Hepatocyte (in vitro differentiated cells): ENCODE measurements at regions not wholly inside any gene's neighbourhood (a gene's known extent, or its start where the extent isn't known, plus 50 kb on each side); places are given as distances from the start of the nearest gene placed in this dataset.

Experiments used
- DNase-seq: peaks from one replicate; pipeline ENCODE4 v3.0.0-alpha.2; 2016; ENCODE audit warnings: low spot score
- H2AFZ ChIP-seq: fragments of 200-600 bp; sonication (generic); 2 replicates; pipeline ENCODE4 v1.6.0; 2016; ENCODE audit warnings: antibody characterized with exemption, mild to moderate bottlenecking
- H3K27ac ChIP-seq: fragments of 200-600 bp; sonication (generic); 2 replicates; pipeline ENCODE4 v1.5.1; 2016; ENCODE audit warnings: mild to moderate bottlenecking
- H3K27me3 ChIP-seq: fragments of 200-600 bp; sonication (generic); 2 replicates; pipeline ENCODE4 v1.6.1; 2016
- H3K36me3 ChIP-seq: fragments of 200-600 bp; sonication (generic); replicated peaks from 2 replicates; pipeline ENCODE4 v1.5.1; 2016; ENCODE audit warnings: low read depth; ENCODE audit not compliant: insufficient read depth
- H3K4me1 ChIP-seq: fragments of 200-600 bp; sonication (generic); 2 replicates; pipeline ENCODE4 v1.5.1; 2016; ENCODE audit warnings: mild to moderate bottlenecking, moderate library complexity; ENCODE audit not compliant: insufficient read depth
- H3K4me2 ChIP-seq: fragments of 200-600 bp; sonication (generic); 2 replicates; pipeline ENCODE4 v1.6.0; 2016
- H3K4me3 ChIP-seq: fragments of 200-600 bp; sonication (generic); 2 replicates; pipeline ENCODE4 v1.5.1; 2016; ENCODE audit warnings: mild to moderate bottlenecking
- H3K79me2 ChIP-seq: fragments of 200-600 bp; sonication (generic); 2 replicates; pipeline ENCODE4 v1.6.0; 2017; ENCODE audit warnings: mild to moderate bottlenecking
- H3K9me2 ChIP-seq: fragments of 200-600 bp; sonication (generic); replicated peaks from 2 replicates; pipeline ENCODE4 v1.6.0; 2017; ENCODE audit warnings: mild to moderate bottlenecking; ENCODE audit not compliant: insufficient read depth
- H3K9me3 ChIP-seq: fragments of 200-600 bp; sonication (generic); 2 replicates; pipeline ENCODE4 v1.5.1; 2016; ENCODE audit warnings: low read depth, mild to moderate bottlenecking
- H4K20me1 ChIP-seq: fragments of 200-600 bp; sonication (generic); 2 replicates; pipeline ENCODE4 v1.6.0; 2016; ENCODE audit warnings: mild to moderate bottlenecking; ENCODE audit not compliant: insufficient read depth, poor library complexity, severe bottlenecking
- EZH2 ChIP-seq: fragments of 200-600 bp; sonication (generic); IDR thresholded peaks from 2 replicates; pipeline ENCODE4 v1.6.1; 2016; ENCODE audit warnings: antibody characterized with exemption, mild to moderate bottlenecking, borderline replicate concordance
- EZH2phosphoT487 ChIP-seq: fragments of 200-600 bp; sonication (generic); IDR thresholded peaks from one replicate; pipeline ENCODE4 v1.6.1; 2018; ENCODE audit warnings: antibody characterized with exemption, mild to moderate bottlenecking, low read depth, moderate library complexity; ENCODE audit not compliant: unreplicated experiment, severe bottlenecking
- WGBS: methylation state at CpG from one replicate; pipeline ENCODE4 v1.1.6; 2016; ENCODE audit warnings: low lambda C conversion rate; ENCODE audit errors: missing lambda C conversion rate; 5-methylcytosine and 5-hydroxymethylcytosine counted together
- TF ChIP-seq, protein P1 (sequence below): fragments of 200-600 bp; sonication (generic); IDR thresholded peaks from 2 replicates; pipeline ENCODE4 v1.5.1; 2016; ENCODE audit warnings: antibody characterized with exemption, mild to moderate bottlenecking; ENCODE audit not compliant: poor library complexity

DNA sequence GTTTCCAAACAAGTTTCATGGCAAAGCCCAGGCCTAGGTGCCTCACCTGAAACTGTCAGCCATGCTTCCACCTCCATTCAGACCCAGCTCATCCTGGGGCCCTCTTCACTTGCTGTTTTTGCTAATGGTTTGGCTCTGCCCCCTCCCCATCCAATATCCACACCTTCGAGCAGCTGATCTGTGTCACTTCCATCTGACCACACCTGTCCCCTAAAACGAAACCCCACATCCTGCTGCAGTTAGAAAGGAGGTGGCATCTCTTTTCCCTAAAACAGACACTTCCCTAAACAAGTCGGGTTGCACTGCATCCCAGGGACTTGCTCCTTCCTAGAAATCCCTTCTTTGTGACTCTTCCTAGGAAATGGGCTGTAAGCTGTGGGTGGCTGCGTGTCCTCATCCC, 748.7 kb upstream of the SALL3 start:
- no peak overlapping the region for H3K4me3 ChIP-seq
- no peak overlapping the region for H3K4me2 ChIP-seq
- no peaks in the 10 kb centered on the region for H3K27me3 ChIP-seq
- no peak overlapping the region for H2AFZ ChIP-seq
- H3K4me1 ChIP-seq: no peaks in the 10 kb centered on the region
- TF ChIP-seq, protein P1, sequence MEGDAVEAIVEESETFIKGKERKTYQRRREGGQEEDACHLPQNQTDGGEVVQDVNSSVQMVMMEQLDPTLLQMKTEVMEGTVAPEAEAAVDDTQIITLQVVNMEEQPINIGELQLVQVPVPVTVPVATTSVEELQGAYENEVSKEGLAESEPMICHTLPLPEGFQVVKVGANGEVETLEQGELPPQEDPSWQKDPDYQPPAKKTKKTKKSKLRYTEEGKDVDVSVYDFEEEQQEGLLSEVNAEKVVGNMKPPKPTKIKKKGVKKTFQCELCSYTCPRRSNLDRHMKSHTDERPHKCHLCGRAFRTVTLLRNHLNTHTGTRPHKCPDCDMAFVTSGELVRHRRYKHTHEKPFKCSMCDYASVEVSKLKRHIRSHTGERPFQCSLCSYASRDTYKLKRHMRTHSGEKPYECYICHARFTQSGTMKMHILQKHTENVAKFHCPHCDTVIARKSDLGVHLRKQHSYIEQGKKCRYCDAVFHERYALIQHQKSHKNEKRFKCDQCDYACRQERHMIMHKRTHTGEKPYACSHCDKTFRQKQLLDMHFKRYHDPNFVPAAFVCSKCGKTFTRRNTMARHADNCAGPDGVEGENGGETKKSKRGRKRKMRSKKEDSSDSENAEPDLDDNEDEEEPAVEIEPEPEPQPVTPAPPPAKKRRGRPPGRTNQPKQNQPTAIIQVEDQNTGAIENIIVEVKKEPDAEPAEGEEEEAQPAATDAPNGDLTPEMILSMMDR: no peak
- no peak for TF ChIP-seq EZH2phosphoT487
- TF ChIP-seq EZH2: no peak
- DNase-seq: no peak
- H3K36me3 ChIP-seq: no peaks in the 10 kb centered on the region
- H3K9me2 ChIP-seq: no peaks in the 10 kb centered on the region
- H3K9me3 ChIP-seq: no peaks in the 10 kb centered on the region
- H3K27ac ChIP-seq: no peak overlapping the region
- H4K20me1 ChIP-seq: no peaks in the 10 kb centered on the region
- no peaks in the 10 kb centered on the region for H3K79me2 ChIP-seq
- WGBS: 86% methylated on average over 4 of the region's 4 CpGs

DNA sequence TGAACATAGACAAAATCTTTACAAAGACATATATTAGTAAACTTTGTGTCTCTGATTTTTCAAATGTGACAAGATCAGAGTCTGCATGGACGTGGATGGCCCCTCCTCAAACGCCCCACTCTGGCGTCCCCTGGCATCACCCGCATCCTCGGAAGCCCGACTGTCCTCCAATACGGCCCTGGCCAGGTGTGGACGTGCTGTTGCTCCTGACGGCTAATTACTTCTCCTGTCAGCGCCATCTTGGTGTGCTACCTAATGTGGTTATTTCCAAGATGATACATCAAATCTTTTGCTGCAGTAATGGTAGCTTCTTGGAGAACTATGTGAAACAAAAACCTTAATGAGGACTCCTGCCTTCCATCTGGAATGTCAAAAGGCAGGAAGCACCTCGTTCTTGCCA, 747.4 kb upstream of the SALL3 start:
- TF ChIP-seq, protein P1: no peak
- no peak for TF ChIP-seq EZH2phosphoT487
- TF ChIP-seq EZH2: no peak
- no peaks in the 10 kb centered on the region for H3K79me2 ChIP-seq
- WGBS: 85% methylated on average over 11 of the region's 11 CpGs

DNA sequence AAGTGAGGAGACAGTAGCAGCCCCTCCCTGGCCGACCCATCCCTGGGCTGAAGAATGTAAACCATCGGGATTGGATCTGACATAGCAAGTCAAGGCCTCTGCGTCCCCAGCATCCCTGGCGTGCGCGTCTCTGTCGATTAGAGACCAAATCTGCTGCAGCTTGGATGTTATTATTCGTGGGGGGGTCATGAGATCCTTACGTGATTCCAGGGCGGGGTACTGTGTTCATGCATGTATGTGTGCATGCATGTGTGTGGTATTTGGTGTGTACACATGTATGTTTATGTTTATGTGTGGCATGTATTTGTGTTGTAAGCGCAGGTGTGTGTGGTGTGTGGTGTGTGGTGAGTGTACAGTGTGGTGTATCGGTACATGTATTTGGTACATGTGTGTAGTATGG, 741.8 kb upstream of the SALL3 start:
- TF ChIP-seq EZH2phosphoT487: no peak
- no peak for TF ChIP-seq EZH2
- TF ChIP-seq, protein P1: no peak
- no peaks in the 10 kb centered on the region for H3K27me3 ChIP-seq
- no peaks in the 10 kb centered on the region for H3K79me2 ChIP-seq
- H2AFZ ChIP-seq: no peak overlapping the region
- no peak for DNase-seq
- H3K36me3 ChIP-seq: no peaks in the 10 kb centered on the region
- no peaks in the 10 kb centered on the region for H4K20me1 ChIP-seq
- WGBS: 93% methylated on average over 12 of the region's 12 CpGs
- H3K4me3 ChIP-seq: no peak overlapping the region
- no peak overlapping the region for H3K27ac ChIP-seq
- H3K4me2 ChIP-seq: no peak overlapping the region
- H3K4me1 ChIP-seq: peaks cover 6% of the 10 kb centered on the region
- H3K9me2 ChIP-seq: no peaks in the 10 kb centered on the region
- no peaks in the 10 kb centered on the region for H3K9me3 ChIP-seq

More for the DNA sequence above, 747.4 kb upstream of the SALL3 start:
- Histone ChIP-seq H4K20me1 (no peaks in the 10 kb centered on the region), H3K4me1 (no peaks in the 10 kb centered on the region), H3K9me2 (no peaks in the 10 kb centered on the region), H3K36me3 (no peaks in the 10 kb centered on the region), H3K4me2 (no peak overlapping the region), H3K4me3 (no peak overlapping the region), H3K27me3 (no peaks in the 10 kb centered on the region), H2AFZ (no peak overlapping the region), H3K9me3 (no peaks in the 10 kb centered on the region), H3K27ac (no peak overlapping the region)
- DNase-seq: no peak

DNA sequence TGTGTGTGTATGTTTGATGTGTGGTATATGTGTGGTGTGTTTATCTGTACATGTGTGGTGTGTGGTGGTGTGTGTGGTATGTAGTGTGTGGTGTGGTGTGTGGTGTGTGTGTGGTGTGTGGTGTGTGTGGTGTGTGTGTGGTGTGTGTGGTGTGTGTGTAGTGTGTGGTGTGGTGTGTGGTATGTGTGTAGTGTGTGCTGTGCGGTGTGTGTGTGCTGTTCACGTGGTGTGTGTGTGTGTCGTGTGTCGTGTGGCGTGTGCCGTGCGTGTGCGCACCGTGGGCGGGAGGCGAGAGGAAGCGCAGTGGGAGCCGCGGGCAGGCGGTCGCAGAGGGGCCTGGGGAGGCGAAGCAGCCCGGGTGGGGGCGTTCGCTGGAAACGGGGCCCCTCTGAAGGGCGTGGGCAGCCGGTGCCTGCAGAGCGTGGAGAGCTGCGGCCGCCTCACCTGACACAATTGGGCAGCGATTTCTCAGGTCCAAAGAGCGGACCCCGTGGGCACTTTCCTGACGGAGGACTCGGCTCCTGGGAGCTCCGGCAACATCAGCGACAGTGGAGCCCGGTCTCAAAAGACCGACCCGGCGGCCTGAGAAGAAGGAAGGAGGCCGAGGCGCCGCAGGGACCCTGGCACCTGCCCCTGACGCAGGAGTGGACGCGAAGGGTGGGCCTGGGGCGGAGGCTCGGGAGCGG, 741.1 kb upstream of the SALL3 start:
- WGBS: 94% methylated on average over 38 of the region's 46 CpGs
- Histone ChIP-seq H3K4me3 (no peak overlapping the region), H3K9me2 (no peaks in the 10 kb centered on the region), H3K4me1 (peaks cover 6% of the 10 kb centered on the region), H3K36me3 (no peaks in the 10 kb centered on the region), H2AFZ (no peak overlapping the region), H3K27ac (no peak overlapping the region), H3K9me3 (no peaks in the 10 kb centered on the region), H3K4me2 (no peak overlapping the region), H3K27me3 (no peaks in the 10 kb centered on the region), H4K20me1 (no peaks in the 10 kb centered on the region), H3K79me2 (no peaks in the 10 kb centered on the region)
- DNase-seq: no peak
- TF ChIP-seq EZH2 (no peak), EZH2phosphoT487 (no peak)
- TF ChIP-seq, protein P1: no peak
